GM12892 (cell line): ENCODE measurements at regions not wholly inside any gene's neighbourhood (a gene's known extent, or its start where the extent isn't known, plus 50 kb on each side); places are given as distances from the start of the nearest gene placed in this dataset.
"Not testable (repeated sequence)": the region's sequence is repeated elsewhere in the genome, so short reads cannot be mapped to it uniquely, and the experiment has no call there.

ENCODE experiments used
- DNase-seq: peaks from one replicate; pipeline ENCODE4 v3.0.0; 2011; ENCODE audit not compliant: insufficient read length
- FAIRE-seq: peaks from 2 replicates; lab custom pipeline; 2011; peaks lifted over from hg19 to GRCh38; lab: Jason Lieb, UNC
- POLR2A ChIP-seq: IDR thresholded peaks from 2 replicates; pipeline ENCODE4 v1.6.1; 2011; ENCODE audit warnings: low read depth, low read length, control low read depth
- POLR2AphosphoS5 ChIP-seq: IDR thresholded peaks from 2 replicates; pipeline ENCODE4 v1.6.1; 2011; ENCODE audit warnings: low read depth, low read length, control low read depth
- TAF1 ChIP-seq: IDR thresholded peaks from 2 replicates; pipeline ENCODE4 v1.6.1; 2011; ENCODE audit warnings: low read depth, mild to moderate bottlenecking, control low read depth, low read length, borderline replicate concordance

DNA sequence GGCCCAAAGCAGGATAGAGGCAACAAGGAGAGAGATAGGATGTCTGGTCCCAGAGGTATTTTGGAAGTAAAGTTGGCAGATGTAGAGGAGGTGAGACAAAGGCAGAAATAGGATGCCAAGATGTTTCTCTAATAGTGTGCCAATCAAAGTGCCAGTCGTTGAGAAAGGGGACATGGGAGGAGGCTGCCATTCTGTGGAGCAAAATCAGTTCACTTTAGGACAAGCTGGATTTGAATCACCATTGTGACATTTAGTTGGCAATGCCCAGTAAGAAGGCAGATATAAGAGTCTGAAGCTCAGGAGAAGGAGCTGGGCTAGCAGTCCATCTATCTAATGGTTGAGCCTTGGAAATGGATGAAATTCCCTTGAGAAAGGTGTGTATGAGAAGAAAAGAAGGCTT is 53.8 kb downstream of the ADRB2 start:
- no peak for TF ChIP-seq POLR2A
- no peak for TF ChIP-seq TAF1
- TF ChIP-seq POLR2AphosphoS5, result no peak
- DNase-seq, result no peak
- FAIRE-seq, result no peak

DNA sequence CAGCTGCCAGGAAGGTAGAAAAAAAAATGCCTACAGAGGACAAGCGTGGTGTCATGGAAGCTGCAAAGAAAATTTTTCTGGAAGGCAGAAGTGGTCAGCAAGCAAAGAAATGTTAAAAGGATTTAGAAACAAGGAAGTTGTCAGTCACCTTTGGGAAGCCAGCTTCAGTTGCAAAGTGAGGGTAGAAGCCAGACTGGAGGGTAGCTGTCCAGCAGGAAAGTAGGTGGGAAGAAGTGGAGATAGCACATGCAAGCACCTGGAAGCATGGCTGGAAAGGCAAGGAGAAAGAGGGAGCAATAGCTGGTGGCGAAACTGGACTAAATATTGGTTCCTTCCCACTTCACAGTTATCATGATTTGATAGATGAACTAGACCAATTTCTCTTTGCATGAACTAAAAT is 54.3 kb downstream of the ADRB2 start:
- DNase-seq, result no peak
- FAIRE-seq, result no peak
- TF ChIP-seq POLR2AphosphoS5 (no peak), POLR2A (no peak), TAF1 (no peak)

DNA sequence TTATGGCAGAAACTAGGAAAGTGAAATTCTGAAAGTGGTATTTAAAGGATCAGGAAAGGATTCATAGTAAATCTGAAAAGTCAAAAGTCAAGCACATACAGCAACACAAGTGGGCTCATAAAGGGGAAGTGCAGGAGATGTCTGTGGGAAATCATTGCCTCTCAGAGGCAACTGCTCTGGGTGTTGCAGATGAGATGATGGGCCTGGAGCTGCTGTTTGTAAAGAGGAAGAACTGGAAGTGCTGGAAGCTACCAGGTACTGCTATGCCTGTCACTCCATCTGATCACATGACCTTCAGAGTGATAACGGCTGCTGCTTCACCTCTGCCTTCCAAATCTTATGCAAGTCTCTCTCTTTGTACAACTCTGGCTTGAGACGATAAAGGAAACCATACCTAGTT is 55.9 kb downstream of the ADRB2 start:
- DNase-seq (no peak), FAIRE-seq (no peak)
- TF ChIP-seq POLR2AphosphoS5, result no peak
- no peak for TF ChIP-seq POLR2A
- TF ChIP-seq TAF1, result no peak

DNA sequence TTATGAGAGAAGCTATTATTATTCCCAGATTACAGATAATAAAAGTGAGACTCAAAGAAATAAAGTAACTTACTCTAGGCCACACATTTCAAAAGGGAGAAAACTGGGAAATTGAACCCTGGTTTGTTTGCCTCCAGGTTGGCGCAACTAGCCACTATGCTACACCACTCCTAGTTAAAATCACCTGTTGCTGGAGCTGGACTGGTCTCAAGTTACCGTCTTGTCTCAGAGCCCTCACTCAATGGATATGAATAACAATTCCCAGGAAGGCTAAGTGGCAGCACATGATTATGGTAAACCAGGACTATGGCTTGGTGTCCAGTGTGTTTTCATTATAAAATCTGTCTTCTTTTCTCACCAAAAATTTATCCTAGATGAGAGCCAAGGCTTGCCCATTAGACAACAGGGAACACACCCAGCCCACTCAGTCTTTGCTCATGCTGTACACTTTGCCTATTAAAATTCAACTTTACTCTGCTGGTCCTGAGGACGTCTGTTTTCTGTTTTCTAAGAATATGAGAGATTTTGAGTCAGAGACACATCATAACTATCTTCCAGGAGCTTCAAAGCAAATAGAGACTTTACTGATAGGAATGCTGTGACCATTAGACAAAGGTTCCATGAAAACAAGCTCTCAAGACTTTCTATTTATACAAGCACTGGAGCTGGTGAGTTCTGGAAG is 58.1 kb downstream of the ADRB2 start:
- TF ChIP-seq POLR2A (no peak), TAF1 (no peak), POLR2AphosphoS5 (no peak)
- FAIRE-seq (no peak), DNase-seq (no peak)

DNA sequence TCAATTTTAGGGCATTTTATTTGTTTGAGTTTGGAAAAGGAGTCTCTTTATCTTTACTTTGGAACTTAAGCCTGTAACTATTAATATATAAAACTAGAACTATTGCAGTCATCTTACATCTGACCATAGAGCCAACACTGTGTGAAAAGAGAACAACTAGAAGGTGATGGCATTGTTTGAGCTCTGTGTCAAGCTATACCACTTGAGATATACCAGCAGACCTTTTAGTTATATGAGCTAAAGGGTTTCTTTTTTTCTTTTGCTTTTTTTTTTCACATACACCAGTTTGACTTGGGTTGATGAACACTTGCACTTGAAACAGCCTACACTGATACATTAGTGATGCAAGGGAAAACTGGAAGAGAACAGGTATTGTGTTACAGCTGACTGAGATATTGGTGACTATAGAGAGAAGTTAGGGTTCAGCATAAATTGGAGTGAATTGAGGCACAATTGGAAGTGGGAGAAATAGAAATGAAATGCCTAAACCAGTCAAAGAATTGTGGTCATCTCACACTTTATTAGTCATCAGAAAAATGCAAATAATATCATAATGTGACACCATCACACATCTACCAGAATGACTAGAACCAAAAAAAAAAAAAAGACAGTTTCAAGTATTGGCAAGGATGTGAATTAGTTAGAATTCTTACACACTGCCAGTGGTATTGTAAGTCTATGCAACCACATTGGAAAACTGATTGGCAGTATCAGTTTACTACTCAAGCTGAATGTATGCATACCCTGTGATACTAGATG is 60.9 kb downstream of the ADRB2 start:
- no peak for TF ChIP-seq POLR2A
- TF ChIP-seq TAF1, result no peak
- TF ChIP-seq POLR2AphosphoS5, result no peak
- DNase-seq (no peak), FAIRE-seq (no peak)

DNA sequence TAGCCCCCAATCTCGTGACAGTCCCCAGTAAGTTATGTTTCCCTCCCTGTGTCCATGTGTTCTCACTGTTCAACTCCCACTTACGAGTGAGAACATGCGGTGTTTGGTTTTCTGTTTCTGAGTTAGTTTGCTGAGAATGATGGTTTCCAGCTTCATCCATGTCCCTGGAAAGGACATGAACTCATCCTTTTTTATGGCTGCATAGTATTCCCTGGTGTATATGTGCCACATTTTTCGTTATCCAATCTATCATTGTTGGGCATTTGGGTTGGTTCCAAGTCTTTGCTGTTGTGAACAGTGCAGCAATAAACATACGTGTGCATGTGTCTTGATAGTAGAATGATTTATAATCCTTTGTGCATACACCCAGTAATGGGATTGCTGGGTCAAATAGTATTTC is 63.5 kb downstream of the ADRB2 start:
- FAIRE-seq, DNase-seq: not testable (repeated sequence)

DNA sequence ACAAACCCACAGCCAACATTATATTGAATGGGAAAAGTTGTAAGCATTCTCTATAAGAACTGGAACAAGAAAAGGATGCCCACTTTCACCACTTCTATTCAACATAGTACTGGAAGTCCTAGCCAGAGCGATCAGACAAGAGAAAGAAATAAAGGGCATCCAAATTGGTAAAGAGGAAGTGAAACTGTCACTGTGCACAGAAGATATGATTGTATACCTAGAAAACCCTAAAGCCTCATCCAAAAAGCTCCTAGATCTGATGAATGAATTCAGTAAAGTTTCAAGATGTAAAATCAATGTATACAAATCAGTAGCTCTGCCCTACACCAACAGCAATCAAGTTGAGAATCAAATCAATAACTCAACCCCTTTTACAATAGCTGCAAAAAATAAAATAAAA is 69.0 kb downstream of the ADRB2 start:
- DNase-seq, FAIRE-seq: not testable (repeated sequence)

DNA sequence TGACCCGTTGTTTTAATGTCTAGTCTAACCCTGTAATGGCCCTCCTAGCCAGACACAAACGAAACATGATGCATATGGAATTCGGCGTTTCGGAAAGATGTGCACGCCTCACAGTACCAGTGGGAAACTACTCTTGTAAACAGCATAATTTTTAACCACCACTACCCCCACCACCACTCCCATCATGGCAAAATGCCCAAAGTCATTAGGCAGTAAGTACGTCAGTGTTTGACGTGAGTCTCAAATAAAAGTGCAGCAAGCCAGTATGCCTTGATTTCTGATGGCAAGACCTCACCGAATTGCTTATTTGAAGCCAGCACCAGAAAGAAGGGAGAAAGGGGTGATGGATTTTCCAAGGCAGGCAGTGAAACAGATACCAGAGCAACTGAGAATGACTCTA is 71.4 kb downstream of the ADRB2 start:
- DNase-seq (no peak), FAIRE-seq (no peak)
- TF ChIP-seq POLR2AphosphoS5 (no peak), TAF1 (no peak), POLR2A (no peak)

DNA sequence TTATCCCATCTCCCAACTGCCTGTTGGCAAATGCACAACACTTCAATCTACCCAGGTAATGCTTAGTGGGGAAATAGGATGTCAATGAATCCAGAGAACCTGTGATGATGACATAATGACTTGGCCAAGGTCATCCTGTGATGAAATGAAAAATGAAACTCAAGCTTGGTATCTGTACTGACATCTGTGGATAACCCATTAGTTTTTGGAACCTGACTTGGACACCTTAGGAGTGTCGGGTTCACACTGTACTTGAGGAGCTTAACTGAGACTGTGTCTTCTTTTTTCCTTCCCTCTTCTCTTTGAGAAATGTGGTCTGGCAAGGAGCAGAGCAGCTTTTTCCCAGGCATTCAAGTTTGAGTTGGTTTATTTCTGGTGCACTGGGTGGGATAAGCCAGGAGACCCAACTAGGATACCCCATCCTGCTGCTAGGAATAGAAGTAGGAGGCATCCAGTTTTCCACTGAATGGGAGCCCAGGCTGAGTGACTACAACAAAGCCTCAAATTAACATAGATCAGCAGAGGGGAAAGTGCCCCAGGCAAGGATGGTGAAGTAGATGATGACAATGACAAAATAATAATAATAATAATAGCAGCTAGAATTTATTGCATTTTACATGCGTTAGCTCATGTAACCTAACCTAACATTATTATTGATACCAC is 72.1 kb downstream of the ADRB2 start:
- TF ChIP-seq TAF1, result no peak
- TF ChIP-seq POLR2AphosphoS5, result no peak
- no peak for TF ChIP-seq POLR2A
- FAIRE-seq (no peak), DNase-seq (no peak)

DNA sequence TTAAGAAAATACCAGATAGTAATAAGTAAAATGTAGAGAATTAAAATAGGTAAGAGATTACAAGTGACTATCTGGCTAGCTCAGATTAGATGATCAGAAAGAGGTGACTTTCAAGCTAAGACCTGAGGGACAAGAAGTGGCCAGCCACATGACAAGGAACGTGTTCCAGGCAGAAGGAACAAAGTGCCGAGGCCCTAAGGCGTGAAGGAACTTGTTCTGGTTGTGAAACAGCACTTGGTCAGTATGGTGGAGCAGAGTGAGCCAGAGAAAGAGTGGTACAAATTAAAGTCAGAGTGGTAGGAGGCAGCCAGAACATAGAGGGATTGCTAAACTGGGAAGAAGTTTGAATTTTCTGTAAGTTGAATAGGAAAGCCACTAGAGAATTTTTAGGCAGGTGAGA is 73.6 kb downstream of the ADRB2 start:
- FAIRE-seq, result no peak

DNA sequence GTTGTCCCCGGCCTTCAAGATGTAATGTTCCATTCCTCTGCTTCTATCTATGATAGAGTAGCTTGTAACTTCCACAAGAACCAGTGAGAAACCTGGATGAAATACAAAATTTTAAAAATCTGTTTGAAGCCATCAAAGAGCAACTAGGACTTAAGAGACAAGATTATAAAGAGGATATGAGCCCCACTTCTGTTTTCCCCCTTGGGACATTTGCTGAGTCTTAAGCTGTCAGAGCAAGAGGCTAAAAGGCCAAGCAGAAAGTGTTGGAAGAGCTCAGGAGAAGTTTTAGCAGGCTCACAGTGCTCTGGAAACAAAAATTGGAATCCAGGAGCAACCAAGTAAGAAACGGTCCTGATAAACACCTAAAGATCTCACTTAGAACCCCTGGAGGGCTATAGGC is 76.1 kb downstream of the ADRB2 start:
- TF ChIP-seq POLR2A, result no peak
- TF ChIP-seq TAF1, result no peak
- TF ChIP-seq POLR2AphosphoS5, result no peak
- FAIRE-seq, result no peak

More for the DNA sequence above, 73.6 kb downstream of the ADRB2 start:
- no peak for DNase-seq
- TF ChIP-seq POLR2AphosphoS5 (no peak), POLR2A (no peak), TAF1 (no peak)

DNA sequence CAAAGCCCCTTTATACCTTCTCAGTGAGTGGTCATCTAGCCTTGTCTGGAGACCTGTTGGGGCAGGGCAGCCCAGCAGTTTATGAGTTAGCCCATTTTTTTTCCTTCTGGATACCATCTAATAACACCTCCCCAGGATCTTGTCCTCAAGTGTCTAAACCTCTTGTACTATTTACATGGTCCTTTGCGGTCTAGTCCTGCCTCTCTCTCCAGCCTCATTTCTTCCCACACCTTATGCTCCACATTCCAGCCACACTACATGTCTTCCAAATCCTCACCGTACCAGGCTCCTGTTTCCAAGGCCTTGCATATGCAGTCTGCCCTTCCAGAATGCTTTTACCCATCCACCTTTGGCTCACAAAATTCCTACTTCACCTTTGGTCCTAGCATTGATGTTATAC is 77.2 kb downstream of the ADRB2 start:
- DNase-seq, result no peak
- TF ChIP-seq POLR2AphosphoS5 (no peak), POLR2A (no peak), TAF1 (no peak)
- no peak for FAIRE-seq

More for the DNA sequence above, 76.1 kb downstream of the ADRB2 start:
- no peak for DNase-seq
